ENCODE measurements at regions not wholly inside any gene's neighbourhood (a gene's known extent, or its start where the extent isn't known, plus 50 kb on each side); places are given as distances from the start of the nearest gene placed in this dataset.
"Not testable (repeated sequence)": the region's sequence is repeated elsewhere in the genome, so short reads cannot be mapped to it uniquely, and the experiment has no call there.

DNA sequence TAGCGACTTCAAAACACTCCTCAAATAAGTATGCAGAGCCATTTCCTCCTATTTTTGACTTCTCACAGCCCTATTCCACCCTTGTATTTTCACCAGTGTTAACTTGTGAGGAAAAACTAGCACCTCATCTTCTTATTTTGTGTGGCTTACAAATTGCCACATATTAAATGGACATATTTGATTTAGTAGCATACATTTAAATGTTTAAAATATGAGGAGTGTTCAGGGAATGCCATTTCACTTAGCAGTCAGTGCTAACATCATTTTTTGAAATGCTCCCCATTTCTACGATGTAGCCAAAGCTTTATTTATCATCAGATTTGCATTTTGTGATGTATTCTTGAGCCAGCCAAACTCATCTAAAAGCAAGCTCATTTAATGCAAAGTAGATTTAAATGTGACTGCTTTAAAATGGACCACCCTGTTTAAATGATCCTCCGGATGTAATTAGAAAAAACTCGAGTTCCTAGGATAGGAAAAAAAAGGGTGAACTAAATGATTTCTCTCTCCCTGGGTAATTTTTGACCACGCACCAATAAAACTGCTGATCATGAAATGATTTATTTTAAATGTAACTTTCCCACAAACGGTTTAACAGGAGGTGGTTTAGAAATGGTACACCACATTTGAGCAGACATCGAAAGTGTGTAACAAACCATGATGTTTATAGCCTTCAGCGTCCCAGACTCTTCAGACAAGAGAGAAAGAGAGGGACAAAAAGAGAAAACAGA lies 172.6 kb downstream of the CD83 start:
- Histone ChIP-seq H3K27me3 (ENCODE audit: control insufficient read depth, insufficient read depth, low read length) (no peaks in the 10 kb centered on the region), H3K4me1 (ENCODE audit: control insufficient read depth, low read depth, low read length) (peaks cover 28% of the 10 kb centered on the region), H3K9ac (ENCODE audit: low read length) (no peak overlapping the region), H3K9me3 (ENCODE audit: control insufficient read depth, low read depth, low read length) (no peaks in the 10 kb centered on the region), H3K27ac (ENCODE audit: low read length) (no peak overlapping the region), H3K36me3 (ENCODE audit: control insufficient read depth, low read depth, low read length) (no peaks in the 10 kb centered on the region), H3K4me3 (ENCODE audit: low read length) (no peak overlapping the region)

DNA sequence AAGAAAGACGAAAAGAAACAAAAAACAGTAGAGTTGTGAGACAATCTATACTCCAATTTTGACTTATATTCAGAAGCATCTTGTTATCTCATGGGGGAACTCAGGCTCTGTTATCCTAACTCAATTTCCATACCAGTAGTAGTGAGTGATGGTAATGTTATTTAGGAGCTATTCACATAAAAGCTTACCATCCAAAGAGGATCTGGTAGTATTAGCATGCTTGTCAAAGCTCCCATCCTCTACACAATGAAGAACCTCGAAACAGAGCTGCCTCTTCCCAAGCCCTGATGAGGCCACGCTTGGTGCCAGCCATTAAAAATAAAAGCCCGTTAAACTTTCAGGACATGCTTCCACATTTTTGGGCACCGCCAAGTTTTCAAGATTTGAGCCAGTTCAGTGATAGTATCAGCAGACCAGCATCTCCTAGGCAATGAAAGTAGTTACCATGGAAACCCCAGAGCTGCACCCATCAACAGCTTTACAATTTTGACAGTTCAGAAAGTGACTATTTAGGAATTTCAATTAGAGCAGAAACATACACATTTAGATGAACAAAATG lies 173.3 kb downstream of the CD83 start:
- Histone ChIP-seq H3K4me3 (ENCODE audit: low read length) (no peak overlapping the region), H3K27ac (ENCODE audit: low read length) (no peak overlapping the region)

DNA sequence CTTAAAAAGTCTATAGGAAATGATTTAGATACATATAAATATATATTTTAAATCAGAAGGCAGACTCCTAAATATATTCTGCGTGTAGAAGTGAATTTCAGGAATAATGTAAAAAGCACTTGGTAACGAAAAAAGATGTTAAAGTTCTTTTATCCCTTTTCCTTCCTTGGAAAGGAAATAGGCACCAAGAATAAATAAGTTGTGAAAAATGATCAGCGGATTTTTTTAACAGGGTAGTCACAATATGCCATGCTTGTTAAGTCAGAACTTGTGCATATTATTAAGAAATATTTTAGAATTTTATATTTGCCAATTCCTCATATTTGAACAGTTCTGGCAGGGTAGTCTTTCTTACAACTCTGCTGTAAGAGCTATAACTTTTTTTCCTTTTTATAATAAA lies 173.8 kb downstream of the CD83 start:
- Histone ChIP-seq H3K27ac (ENCODE audit: low read length) (no peak overlapping the region), H3K36me3 (ENCODE audit: control insufficient read depth, low read depth, low read length) (no peaks in the 10 kb centered on the region), H3K27me3 (ENCODE audit: control insufficient read depth, insufficient read depth, low read length) (no peaks in the 10 kb centered on the region), H3K9me3 (ENCODE audit: control insufficient read depth, low read depth, low read length) (no peaks in the 10 kb centered on the region), H3K4me3 (ENCODE audit: low read length) (no peak overlapping the region), H3K9ac (ENCODE audit: low read length) (no peak overlapping the region), H3K4me1 (ENCODE audit: control insufficient read depth, low read depth, low read length) (peaks cover 21% of the 10 kb centered on the region)

More for the DNA sequence above, 173.3 kb downstream of the CD83 start:
- Histone ChIP-seq H3K36me3 (ENCODE audit: control insufficient read depth, low read depth, low read length) (no peaks in the 10 kb centered on the region), H3K27me3 (ENCODE audit: control insufficient read depth, insufficient read depth, low read length) (no peaks in the 10 kb centered on the region), H3K9ac (ENCODE audit: low read length) (no peak overlapping the region), H3K9me3 (ENCODE audit: control insufficient read depth, low read depth, low read length) (no peaks in the 10 kb centered on the region), H3K4me1 (ENCODE audit: control insufficient read depth, low read depth, low read length) (peaks cover 26% of the 10 kb centered on the region)

DNA sequence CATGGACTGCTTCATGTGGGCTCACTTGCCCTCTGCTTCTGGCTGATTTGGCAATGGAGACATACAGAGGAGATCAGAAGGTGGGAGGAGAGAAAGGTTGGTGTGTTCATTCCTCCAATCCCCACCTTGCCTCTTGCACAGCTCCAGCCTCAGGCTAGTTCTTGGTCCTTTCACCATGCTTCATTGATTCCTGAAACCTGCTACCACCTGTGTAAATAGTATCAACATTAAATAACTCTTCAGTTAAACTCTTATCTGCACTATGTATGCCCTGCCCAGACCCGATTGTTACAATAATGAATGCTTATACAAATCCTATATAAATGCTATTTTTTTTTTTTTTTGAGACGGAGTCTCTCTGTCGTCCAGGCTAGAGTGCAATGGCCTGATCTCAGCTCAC lies 174.5 kb downstream of the CD83 start:
- no peak overlapping the region for H3K27ac ChIP-seq (ENCODE audit: low read length)
- no peak overlapping the region for H3K9ac ChIP-seq (ENCODE audit: low read length)
- no peaks in the 10 kb centered on the region for H3K36me3 ChIP-seq (ENCODE audit: control insufficient read depth, low read depth, low read length)
- H3K4me3 ChIP-seq (ENCODE audit: low read length), result no peak overlapping the region
- no peaks in the 10 kb centered on the region for H3K27me3 ChIP-seq (ENCODE audit: control insufficient read depth, insufficient read depth, low read length)
- peaks cover 16% of the 10 kb centered on the region for H3K4me1 ChIP-seq (ENCODE audit: control insufficient read depth, low read depth, low read length)
- H3K9me3 ChIP-seq (ENCODE audit: control insufficient read depth, low read depth, low read length), result no peaks in the 10 kb centered on the region

DNA sequence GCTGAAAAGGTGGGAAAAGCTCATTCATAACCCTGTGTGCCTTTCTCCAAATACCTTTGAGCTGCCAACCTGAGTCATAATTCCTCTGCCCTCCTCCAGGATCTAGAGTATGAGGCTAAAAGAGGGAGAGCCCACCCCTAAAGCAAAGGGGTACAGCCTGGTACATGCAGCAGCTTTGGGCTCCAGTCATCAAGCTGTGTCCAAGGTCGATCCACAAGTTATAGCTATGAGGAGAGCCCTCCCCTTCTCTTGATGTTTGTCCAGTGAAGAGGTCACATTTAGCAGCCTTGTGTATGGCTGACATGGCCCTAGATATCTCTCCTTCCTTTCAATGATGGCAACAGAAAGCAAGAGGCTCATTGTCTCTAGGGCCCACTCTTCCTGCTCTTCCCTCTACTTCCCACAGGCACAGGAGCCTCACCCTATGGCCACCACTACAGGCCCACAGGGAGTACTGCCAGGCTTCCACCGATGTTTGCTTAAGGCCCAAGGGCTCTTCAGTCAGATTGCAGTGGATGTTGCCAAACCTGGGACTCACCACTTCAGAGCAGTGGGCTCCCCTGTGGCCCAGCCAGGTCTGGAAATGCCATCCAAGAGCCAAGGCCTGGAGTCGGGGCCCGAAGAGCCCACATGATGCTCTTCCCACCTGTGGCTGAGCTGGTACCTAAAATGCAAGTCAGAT lies 176.8 kb downstream of the CD83 start:
- Histone ChIP-seq H3K4me1 (ENCODE audit: control insufficient read depth, low read depth, low read length) (peaks cover 16% of the 10 kb centered on the region), H3K4me3 (ENCODE audit: low read length) (no peak overlapping the region), H3K9me3 (ENCODE audit: control insufficient read depth, low read depth, low read length) (no peaks in the 10 kb centered on the region), H3K36me3 (ENCODE audit: control insufficient read depth, low read depth, low read length) (no peaks in the 10 kb centered on the region), H3K27ac (ENCODE audit: low read length) (no peak overlapping the region), H3K27me3 (ENCODE audit: control insufficient read depth, insufficient read depth, low read length) (no peaks in the 10 kb centered on the region), H3K9ac (ENCODE audit: low read length) (no peak overlapping the region)

DNA sequence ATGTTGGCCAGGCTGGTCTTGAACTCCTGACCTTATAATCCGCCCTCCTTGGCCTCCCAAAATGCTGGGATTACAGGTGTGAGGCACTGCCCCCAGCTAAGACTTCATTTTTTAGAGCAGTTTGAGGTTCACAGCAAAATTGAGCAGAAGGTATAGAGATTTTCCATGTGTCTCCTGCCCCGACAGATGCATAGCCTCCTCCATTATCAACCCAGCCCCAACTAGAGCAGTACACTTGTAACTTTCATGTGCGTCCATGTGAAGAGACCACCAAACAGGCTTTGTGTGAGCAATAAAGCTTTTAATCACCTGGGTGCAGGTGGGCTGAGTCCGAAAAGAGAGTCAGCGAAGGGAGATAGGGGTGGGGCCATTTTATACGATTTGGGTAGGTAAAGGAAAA lies 179.1 kb downstream of the CD83 start:
- H3K4me3 ChIP-seq (ENCODE audit: low read length); H3K36me3 ChIP-seq (ENCODE audit: control insufficient read depth, low read depth, low read length); H3K4me1 ChIP-seq (ENCODE audit: control insufficient read depth, low read depth, low read length); H3K27ac ChIP-seq (ENCODE audit: low read length); H3K9me3 ChIP-seq (ENCODE audit: control insufficient read depth, low read depth, low read length); H3K27me3 ChIP-seq (ENCODE audit: control insufficient read depth, insufficient read depth, low read length); H3K9ac ChIP-seq (ENCODE audit: low read length): not testable (repeated sequence)

DNA sequence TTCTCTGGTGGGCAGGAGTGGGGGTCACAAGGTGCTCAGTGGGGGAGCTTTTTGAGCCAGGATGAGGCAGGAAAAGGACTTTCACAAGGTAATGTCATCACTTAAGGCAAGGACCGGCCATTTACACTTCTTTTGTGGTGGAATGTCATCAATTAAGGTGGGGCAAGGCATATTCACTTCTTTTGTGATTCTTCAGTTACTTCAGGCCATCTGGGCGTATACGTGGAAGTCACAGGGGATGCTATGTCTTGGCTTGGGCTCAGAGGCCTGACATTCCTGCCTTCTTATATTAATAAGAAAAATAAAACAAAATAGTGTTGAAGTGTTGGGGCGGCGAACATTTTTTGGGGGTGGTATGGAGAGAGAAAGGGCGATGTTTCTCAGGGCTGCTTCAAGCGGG lies 179.5 kb downstream of the CD83 start:
- H3K27me3 ChIP-seq (ENCODE audit: control insufficient read depth, insufficient read depth, low read length); H3K9ac ChIP-seq (ENCODE audit: low read length); H3K4me3 ChIP-seq (ENCODE audit: low read length); H3K36me3 ChIP-seq (ENCODE audit: control insufficient read depth, low read depth, low read length); H3K4me1 ChIP-seq (ENCODE audit: control insufficient read depth, low read depth, low read length); H3K9me3 ChIP-seq (ENCODE audit: control insufficient read depth, low read depth, low read length); H3K27ac ChIP-seq (ENCODE audit: low read length): not testable (repeated sequence)

DNA sequence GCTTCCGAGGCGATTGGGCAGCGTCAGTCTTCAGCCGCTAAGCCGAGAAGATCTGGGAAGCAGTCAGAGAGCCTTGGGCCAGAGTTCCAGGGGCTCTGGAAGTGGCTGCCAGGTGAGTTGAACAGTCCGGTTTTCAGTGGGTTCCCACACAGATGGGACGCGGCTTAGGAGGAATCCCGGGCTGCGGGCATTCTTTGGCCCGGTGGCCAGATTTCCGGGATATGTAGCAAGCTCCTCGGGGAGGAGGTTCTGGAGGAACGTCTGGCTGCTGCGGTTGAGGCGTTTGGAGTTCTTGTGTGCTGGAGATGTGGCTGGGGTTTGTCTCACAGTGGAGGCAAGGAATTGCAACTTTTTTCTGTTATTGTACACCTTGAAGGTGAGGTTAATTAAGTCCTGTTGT lies 182.6 kb downstream of the CD83 start:
- not testable (repeated sequence) for H3K9me3 ChIP-seq (ENCODE audit: control insufficient read depth, low read depth, low read length); H3K27me3 ChIP-seq (ENCODE audit: control insufficient read depth, insufficient read depth, low read length); H3K27ac ChIP-seq (ENCODE audit: low read length); H3K4me1 ChIP-seq (ENCODE audit: control insufficient read depth, low read depth, low read length); H3K9ac ChIP-seq (ENCODE audit: low read length); H3K36me3 ChIP-seq (ENCODE audit: control insufficient read depth, low read depth, low read length); H3K4me3 ChIP-seq (ENCODE audit: low read length)

DNA sequence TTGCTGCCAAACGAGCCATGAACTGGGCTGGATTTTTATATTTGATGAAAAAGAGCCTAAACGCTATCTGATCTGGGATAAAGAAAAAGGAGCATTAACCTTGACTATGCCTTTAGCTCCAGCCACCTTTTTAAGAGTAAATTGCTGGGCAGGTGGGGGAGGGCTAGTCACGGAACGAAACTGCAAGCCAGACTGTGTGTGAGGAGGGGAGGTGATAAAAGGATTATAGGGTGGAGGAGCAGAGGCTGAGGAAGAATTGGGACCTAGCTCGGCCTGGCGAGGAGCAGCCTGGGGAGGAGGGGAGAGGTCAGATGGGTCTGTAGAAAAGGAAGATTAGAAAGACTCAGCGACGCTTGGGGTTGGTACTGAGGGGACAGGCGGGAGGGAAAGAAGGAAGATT lies 183.1 kb downstream of the CD83 start:
- H3K9me3 ChIP-seq (ENCODE audit: control insufficient read depth, low read depth, low read length); H3K27me3 ChIP-seq (ENCODE audit: control insufficient read depth, insufficient read depth, low read length); H3K27ac ChIP-seq (ENCODE audit: low read length); H3K4me3 ChIP-seq (ENCODE audit: low read length); H3K9ac ChIP-seq (ENCODE audit: low read length); H3K36me3 ChIP-seq (ENCODE audit: control insufficient read depth, low read depth, low read length); H3K4me1 ChIP-seq (ENCODE audit: control insufficient read depth, low read depth, low read length): not testable (repeated sequence)

DNA sequence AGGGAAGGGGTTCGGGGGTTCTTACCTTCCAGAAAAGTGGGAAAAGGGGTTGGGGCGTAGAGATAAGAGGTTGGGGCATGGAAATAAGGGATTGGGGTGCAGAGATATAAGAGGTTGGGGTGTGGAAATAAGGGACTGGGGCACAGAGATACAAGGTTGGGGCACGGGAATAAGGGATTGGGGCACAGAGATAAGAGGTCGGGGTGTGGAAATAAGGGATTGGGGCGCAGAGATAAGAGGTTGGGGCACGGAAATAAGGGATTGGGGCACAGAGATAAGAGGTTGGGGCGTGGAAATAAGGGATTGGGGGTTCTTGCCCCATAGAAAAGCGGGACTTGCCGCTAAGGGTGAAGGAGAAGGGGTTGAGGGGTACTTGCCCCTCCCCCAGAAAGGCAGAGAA lies 183.9 kb downstream of the CD83 start:
- H3K9ac ChIP-seq (ENCODE audit: low read length); H3K4me3 ChIP-seq (ENCODE audit: low read length); H3K4me1 ChIP-seq (ENCODE audit: control insufficient read depth, low read depth, low read length): not testable (repeated sequence)

DNA sequence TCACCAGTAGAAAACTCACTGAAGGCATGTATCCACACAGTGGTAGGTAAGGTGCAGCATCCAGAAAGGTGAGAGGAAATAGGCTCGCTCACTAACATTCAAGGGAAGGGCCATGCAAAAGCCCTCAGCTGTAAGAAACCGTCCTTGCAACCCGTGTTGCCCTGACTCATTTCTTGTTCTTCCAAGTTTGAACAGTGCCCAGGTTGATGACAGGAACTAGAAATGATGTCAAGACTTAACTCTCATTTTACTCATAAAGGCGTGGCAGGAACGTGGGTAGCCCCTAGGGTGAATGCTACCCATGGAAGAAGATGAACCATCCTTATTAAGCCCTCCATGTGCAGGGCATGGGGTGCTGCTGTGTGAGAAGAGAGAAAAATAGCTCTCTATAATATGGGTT lies 187.6 kb downstream of the CD83 start:
- peaks cover 6% of the 10 kb centered on the region for H3K4me1 ChIP-seq (ENCODE audit: control insufficient read depth, low read depth, low read length)
- H3K36me3 ChIP-seq (ENCODE audit: control insufficient read depth, low read depth, low read length), result no peaks in the 10 kb centered on the region
- H3K9me3 ChIP-seq (ENCODE audit: control insufficient read depth, low read depth, low read length), result no peaks in the 10 kb centered on the region
- H3K27me3 ChIP-seq (ENCODE audit: control insufficient read depth, insufficient read depth, low read length), result no peaks in the 10 kb centered on the region
- no peak overlapping the region for H3K27ac ChIP-seq (ENCODE audit: low read length)
- H3K4me3 ChIP-seq (ENCODE audit: low read length), result no peak overlapping the region
- H3K9ac ChIP-seq (ENCODE audit: low read length), result no peak overlapping the region

More for the DNA sequence above, 183.9 kb downstream of the CD83 start:
- not testable (repeated sequence) for H3K36me3 ChIP-seq (ENCODE audit: control insufficient read depth, low read depth, low read length); H3K27me3 ChIP-seq (ENCODE audit: control insufficient read depth, insufficient read depth, low read length); H3K27ac ChIP-seq (ENCODE audit: low read length); H3K9me3 ChIP-seq (ENCODE audit: control insufficient read depth, low read depth, low read length)

DNA sequence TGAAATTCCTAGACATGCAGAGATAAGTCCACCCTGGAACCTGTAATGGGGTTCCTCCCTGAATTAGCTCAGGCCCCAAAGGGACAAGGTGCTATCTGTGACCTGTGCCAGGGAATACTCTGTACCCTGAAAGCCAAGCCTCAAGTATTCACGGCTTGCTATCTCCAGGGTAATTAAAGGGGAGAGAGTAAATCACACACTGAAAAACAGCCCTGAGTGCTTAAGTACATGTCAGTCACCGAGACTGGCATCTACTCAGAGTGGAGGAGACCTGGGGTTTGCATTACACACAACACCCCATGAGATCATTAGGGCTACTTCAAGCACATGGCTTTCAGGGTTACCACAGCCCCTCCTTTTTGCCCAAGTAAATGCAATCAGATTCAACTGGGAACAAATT lies 188.1 kb downstream of the CD83 start:
- no peaks in the 10 kb centered on the region for H3K9me3 ChIP-seq (ENCODE audit: control insufficient read depth, low read depth, low read length)
- H3K4me1 ChIP-seq (ENCODE audit: control insufficient read depth, low read depth, low read length), result peaks cover 6% of the 10 kb centered on the region
- H3K36me3 ChIP-seq (ENCODE audit: control insufficient read depth, low read depth, low read length), result no peaks in the 10 kb centered on the region
- H3K9ac ChIP-seq (ENCODE audit: low read length), result no peak overlapping the region
- H3K27me3 ChIP-seq (ENCODE audit: control insufficient read depth, insufficient read depth, low read length), result no peaks in the 10 kb centered on the region
- H3K27ac ChIP-seq (ENCODE audit: low read length), result no peak overlapping the region
- H3K4me3 ChIP-seq (ENCODE audit: low read length), result no peak overlapping the region

Data from iPS-18a (cell line).